BLaER1 treated with 17β-estradiol and CSF1 and Interleukin-3, amounts not matched to agents 10 nM and 100 nM (cell line): ENCODE measurements at regions not wholly inside any gene's neighbourhood (a gene's known extent, or its start where the extent isn't known, plus 50 kb on each side); places are given as distances from the start of the nearest gene placed in this dataset.

Source experiments
- H3K27ac ChIP-seq, 11 experiments: shearing (Covaris generic); formaldehyde crosslinking; 2 replicates each; pipeline ENCODE4 v1.8.1; 2022
- H3K27me3 ChIP-seq, 11 experiments: shearing (Covaris generic); formaldehyde crosslinking; 2 replicates each; pipeline ENCODE4 v1.8.1; 2022
- H3K36me3 ChIP-seq, 11 experiments: shearing (Covaris generic); formaldehyde crosslinking; 2 replicates each; pipeline ENCODE4 v1.8.1; 2022
- H3K4me1 ChIP-seq, 10 experiments: shearing (Covaris generic); formaldehyde crosslinking; 2 replicates each; pipeline ENCODE4 v1.8.1; 2022
- H3K4me2 ChIP-seq, 11 experiments: shearing (Covaris generic); formaldehyde crosslinking; 2 replicates each; pipeline ENCODE4 v1.8.1; 2022
- H3K4me3 ChIP-seq, 10 experiments: shearing (Covaris generic); formaldehyde crosslinking; 2 replicates each; pipeline ENCODE4 v1.8.1; 2022
- H3K9ac ChIP-seq, 11 experiments: shearing (Covaris generic); formaldehyde crosslinking; 2 replicates each; pipeline ENCODE4 v1.8.1; 2022
- H3K9me3 ChIP-seq, 11 experiments: shearing (Covaris generic); formaldehyde crosslinking; replicated peaks in 1 of 11; 2 replicates each; pipeline ENCODE4 v1.8.1; 2022
- H4K20me1 ChIP-seq, 11 experiments: shearing (Covaris generic); formaldehyde crosslinking; 2 replicates each; pipeline ENCODE4 v1.8.1; 2022
- Cebpa-rat ChIP-seq, 11 experiments: shearing (Covaris generic); IDR thresholded peaks; 2 replicates each; pipeline ENCODE4 v1.8.1; 2022

- H3K27me3 ChIP-seq = no peaks in the 10 kb centered on the region
- H3K9ac ChIP-seq = no peak overlapping the region
- H4K20me1 ChIP-seq = no peaks in the 10 kb centered on the region
- no peaks in the 10 kb centered on the region for H3K4me1 ChIP-seq
- TF ChIP-seq Cebpa-rat (IDR thresholded peaks at IDR 0.05) = no peak
- no peak overlapping the region for H3K4me2 ChIP-seq
- no peak overlapping the region for H3K27ac ChIP-seq
- no peaks in the 10 kb centered on the region for H3K36me3 ChIP-seq
- no peak overlapping the region for H3K4me3 ChIP-seq
- no peaks in the 10 kb centered on the region for H3K9me3 ChIP-seq
Measured at GRCh38 chr5:128870373-128870772, 94.9 kb upstream of the SLC27A6 start.

DNA sequence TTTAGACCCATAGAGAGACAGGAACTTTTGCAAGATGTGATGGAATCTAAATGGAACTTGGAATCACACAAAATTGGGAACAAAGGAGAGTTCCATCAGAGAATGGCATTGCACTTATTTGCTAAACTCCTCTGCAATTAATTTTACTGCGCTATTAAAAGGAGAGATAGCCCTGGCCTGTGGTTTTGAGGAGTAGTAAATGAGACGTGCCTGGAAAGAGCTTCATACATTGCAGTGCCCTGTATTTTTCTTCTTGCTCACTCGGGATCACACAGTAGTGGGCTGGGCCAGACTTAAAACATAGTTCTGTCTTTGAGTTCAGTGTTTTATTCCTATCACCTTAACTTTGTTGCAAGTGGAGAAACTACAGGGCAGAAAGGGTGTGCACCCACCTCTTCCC is 94.4 kb upstream of the SLC27A6 start:
- Histone ChIP-seq H3K4me2 (no peak overlapping the region), H4K20me1 (no peaks in the 10 kb centered on the region), H3K4me1 (no peaks in the 10 kb centered on the region), H3K36me3 (no peaks in the 10 kb centered on the region), H3K27me3 (no peaks in the 10 kb centered on the region), H3K9ac (no peak overlapping the region), H3K9me3 (no peaks in the 10 kb centered on the region), H3K4me3 (no peak overlapping the region), H3K27ac (no peak overlapping the region)
- TF ChIP-seq Cebpa-rat (IDR thresholded peaks at IDR 0.05) = no peak

GRCh38 chr5:128876569-128877382 is 88.5 kb upstream of the SLC27A6 start:
- Histone ChIP-seq H3K4me1 (peaks cover 0 to 12% (median 0%) of the 10 kb centered on the region in 10 experiments; a peak in 5 of 20 replicates), H4K20me1 (no peaks in the 10 kb centered on the region), H3K27me3 (no peaks in the 10 kb centered on the region), H3K36me3 (no peaks in the 10 kb centered on the region), H3K27ac (no peak overlapping the region), H3K9ac (no peak overlapping the region), H3K4me3 (no peak overlapping the region), H3K9me3 (no peaks in the 10 kb centered on the region), H3K4me2 (no peak overlapping the region)
- TF ChIP-seq Cebpa-rat (IDR thresholded peaks at IDR 0.05) = no peak

DNA sequence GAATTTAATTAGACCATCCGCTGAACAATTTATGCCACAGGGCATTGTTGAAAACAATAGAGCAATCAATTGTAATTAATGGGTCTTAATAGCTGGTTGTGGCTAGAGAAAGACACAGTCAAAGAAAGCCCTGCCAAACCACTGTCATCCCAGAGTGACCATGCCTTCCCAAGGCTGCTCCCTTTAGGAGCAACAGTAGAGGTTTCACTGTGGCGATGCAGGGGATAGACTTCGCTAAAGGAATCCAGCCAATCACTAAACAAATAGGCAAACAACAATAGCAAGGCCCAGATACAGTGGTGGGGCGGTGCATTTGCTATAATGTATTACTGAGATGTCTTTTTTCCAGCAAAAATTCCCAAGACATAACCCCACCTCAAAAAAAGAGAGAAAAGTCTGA is 87.8 kb upstream of the SLC27A6 start:
- Histone ChIP-seq H3K9ac (no peak overlapping the region), H3K9me3 (no peaks in the 10 kb centered on the region; a peak in 1 of 22 replicates), H3K36me3 (no peaks in the 10 kb centered on the region), H3K27ac (no peak overlapping the region), H4K20me1 (no peaks in the 10 kb centered on the region), H3K27me3 (no peaks in the 10 kb centered on the region), H3K4me2 (no peak overlapping the region), H3K4me1 (peaks cover 0 to 15% (median 0%) of the 10 kb centered on the region in 10 experiments; a peak in 5 of 20 replicates), H3K4me3 (no peak overlapping the region)
- TF ChIP-seq Cebpa-rat (IDR thresholded peaks at IDR 0.05) = no peak

DNA sequence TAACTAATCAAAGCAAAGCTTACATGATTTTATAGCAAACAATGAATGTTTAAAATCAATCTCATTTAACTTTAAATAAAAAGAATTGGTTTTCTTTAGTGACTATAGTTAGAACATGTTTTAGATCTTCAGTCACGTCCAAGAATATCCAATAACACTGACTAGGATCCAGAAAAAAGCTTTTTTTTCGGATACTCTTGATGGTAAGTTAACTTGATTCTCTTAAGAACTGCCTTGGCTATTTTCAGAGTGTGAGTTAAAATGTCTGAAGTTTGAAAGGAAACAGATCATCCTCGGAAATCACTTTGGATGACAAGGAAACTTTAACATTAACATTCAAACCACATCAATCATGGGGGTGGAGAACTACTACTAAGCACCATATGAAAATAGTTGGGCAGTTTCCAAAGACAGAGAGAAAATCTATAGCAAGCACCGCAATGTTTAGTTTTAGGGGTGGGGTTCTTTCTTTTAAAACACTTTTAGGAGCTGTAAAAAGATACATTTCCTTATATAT is 83.7 kb upstream of the SLC27A6 start:
- no peak overlapping the region for H3K4me3 ChIP-seq
- H3K27ac ChIP-seq = no peak overlapping the region
- peaks cover 0 to 15% (median 0%) of the 10 kb centered on the region in 10 experiments; a peak in 5 of 20 replicates for H3K4me1 ChIP-seq
- peak overlapping the region in 8 of 11 experiments; percentile 12 to 48 (median 19); a peak in 9 of 22 replicates for H3K4me2 ChIP-seq
- no peaks in the 10 kb centered on the region for H3K27me3 ChIP-seq
- no peak overlapping the region for H3K9ac ChIP-seq
- TF ChIP-seq Cebpa-rat (IDR thresholded peaks at IDR 0.05) = no peak
- no peaks in the 10 kb centered on the region for H4K20me1 ChIP-seq
- H3K36me3 ChIP-seq = no peaks in the 10 kb centered on the region
- H3K9me3 ChIP-seq = peaks cover 0 to 15% (median 0%) of the 10 kb centered on the region in 11 experiments; a peak in 6 of 22 replicates

DNA sequence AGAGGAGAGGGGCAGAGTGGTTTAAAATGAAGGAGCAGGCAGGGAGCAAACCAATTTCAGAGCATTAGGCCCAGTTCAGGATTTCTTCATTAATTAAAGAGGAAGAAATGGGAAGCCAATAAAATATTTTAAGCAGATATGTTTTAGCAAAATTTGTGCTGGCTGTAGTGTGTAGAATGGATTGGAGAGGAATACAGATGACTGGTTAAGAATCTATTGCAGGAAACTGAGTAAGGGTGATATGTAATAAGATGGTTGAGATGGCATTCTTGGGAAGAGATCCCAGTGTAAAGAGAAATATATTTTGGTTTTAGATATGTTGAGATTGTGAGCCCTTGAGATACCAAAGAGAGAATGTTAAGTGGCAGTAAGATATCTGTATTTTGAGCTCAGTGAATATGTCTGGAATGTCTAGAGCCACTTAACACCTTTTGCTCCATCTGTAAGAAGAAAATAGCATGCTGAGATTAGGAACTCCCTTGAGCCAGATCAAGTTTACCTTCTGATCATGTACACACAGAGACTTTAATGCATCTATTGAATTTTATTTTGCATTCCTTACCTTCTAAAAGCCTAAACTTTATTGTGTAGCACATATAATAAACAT is 79.5 kb upstream of the SLC27A6 start:
- H3K27ac ChIP-seq = no peak overlapping the region
- H3K4me3 ChIP-seq = no peak overlapping the region
- H4K20me1 ChIP-seq = no peaks in the 10 kb centered on the region
- H3K4me1 ChIP-seq = peaks cover 0 to 13% (median 0%) of the 10 kb centered on the region in 10 experiments; a peak in 5 of 20 replicates
- H3K4me2 ChIP-seq = no peak overlapping the region
- no peak overlapping the region for H3K9ac ChIP-seq
- H3K36me3 ChIP-seq = no peaks in the 10 kb centered on the region
- no peaks in the 10 kb centered on the region for H3K27me3 ChIP-seq
- no peak for TF ChIP-seq Cebpa-rat (IDR thresholded peaks at IDR 0.05)
- peaks cover 0 to 15% (median 0%) of the 10 kb centered on the region in 11 experiments; a peak in 6 of 22 replicates for H3K9me3 ChIP-seq

- Histone ChIP-seq H3K9ac (no peak overlapping the region), H3K9me3 (no peaks in the 10 kb centered on the region), H3K27ac (no peak overlapping the region), H3K27me3 (no peaks in the 10 kb centered on the region), H3K4me1 (no peaks in the 10 kb centered on the region), H4K20me1 (no peaks in the 10 kb centered on the region), H3K4me2 (no peak overlapping the region), H3K36me3 (no peaks in the 10 kb centered on the region), H3K4me3 (no peak overlapping the region)
- no peak for TF ChIP-seq Cebpa-rat (IDR thresholded peaks at IDR 0.05)
Measured at GRCh38 chr5:128895122-128895521, 70.2 kb upstream of the SLC27A6 start.

DNA sequence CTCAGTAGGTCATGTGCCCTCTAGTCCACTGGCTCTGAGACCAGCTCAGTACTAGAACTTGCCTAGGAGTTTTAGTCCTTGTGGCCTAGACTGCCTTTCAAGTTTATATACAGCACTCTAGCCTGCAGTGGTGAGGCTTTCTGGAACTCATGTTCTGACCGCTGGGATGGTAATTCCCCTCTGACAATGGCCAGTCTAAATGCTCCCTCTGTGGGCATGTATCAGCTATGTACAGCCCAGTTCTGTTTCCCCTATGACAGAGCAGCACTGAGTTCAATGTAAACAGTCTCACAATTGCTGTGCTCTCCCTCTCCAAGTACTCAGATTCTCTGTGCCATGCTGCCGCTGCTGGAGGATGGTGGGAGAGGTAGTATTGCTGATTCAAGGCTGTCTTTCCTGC is 68.6 kb upstream of the SLC27A6 start:
- Histone ChIP-seq H3K4me3 (no peak overlapping the region), H3K36me3 (no peaks in the 10 kb centered on the region), H3K27me3 (no peaks in the 10 kb centered on the region), H3K27ac (no peak overlapping the region), H3K9me3 (no peaks in the 10 kb centered on the region), H3K4me1 (no peaks in the 10 kb centered on the region), H4K20me1 (no peaks in the 10 kb centered on the region), H3K4me2 (no peak overlapping the region), H3K9ac (no peak overlapping the region)
- no peak for TF ChIP-seq Cebpa-rat (IDR thresholded peaks at IDR 0.05)

DNA sequence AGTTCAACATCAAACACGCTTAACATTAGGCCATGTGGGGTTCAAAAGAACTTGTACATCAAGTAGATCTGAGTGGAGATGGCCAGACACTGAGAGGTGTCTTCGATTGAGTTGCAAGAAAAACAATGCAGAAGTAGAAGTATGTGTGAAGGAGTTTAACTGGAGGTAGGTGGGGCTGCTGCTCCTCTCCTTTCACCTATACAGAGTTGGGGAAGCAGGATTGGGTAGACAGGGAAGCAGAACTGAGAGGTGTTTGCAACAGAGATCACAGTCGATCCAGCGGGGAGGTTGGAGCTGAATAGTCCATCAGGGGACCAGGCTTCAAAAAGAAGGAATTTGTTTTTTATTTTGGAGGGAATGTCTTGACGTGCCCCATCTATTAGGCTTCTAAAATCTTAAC is 61.7 kb upstream of the SLC27A6 start:
- no peak overlapping the region for H3K4me3 ChIP-seq
- no peaks in the 10 kb centered on the region for H3K9me3 ChIP-seq
- no peaks in the 10 kb centered on the region for H3K4me1 ChIP-seq
- TF ChIP-seq Cebpa-rat (IDR thresholded peaks at IDR 0.05) = no peak
- H3K4me2 ChIP-seq = no peak overlapping the region
- H3K9ac ChIP-seq = no peak overlapping the region
- H3K27ac ChIP-seq = no peak overlapping the region
- H4K20me1 ChIP-seq = no peaks in the 10 kb centered on the region
- no peaks in the 10 kb centered on the region for H3K27me3 ChIP-seq
- H3K36me3 ChIP-seq = no peaks in the 10 kb centered on the region
